ENCODE measurements at regions not wholly inside any gene's neighbourhood (a gene's known extent, or its start where the extent isn't known, plus 50 kb on each side); places are given as distances from the start of the nearest gene placed in this dataset.

GRCh38 chr14:98458702-98459101 is 813.3 kb downstream of the BCL11B start:
- no peak for DNase-seq

- no peak for DNase-seq
Observed at GRCh38 chr14:98462908-98463307, 809.1 kb downstream of the BCL11B start.

- DNase-seq, result no peak
Observed at GRCh38 chr14:98466807-98467206, 805.2 kb downstream of the BCL11B start.

- no peak for DNase-seq
Observed at GRCh38 chr14:98470663-98471062, 801.3 kb downstream of the BCL11B start.

GRCh38 chr14:98474900-98475299 is 797.1 kb downstream of the BCL11B start:
- no peak for DNase-seq

GRCh38 chr14:98477935-98478334 is 794.1 kb downstream of the BCL11B start:
- DNase-seq, result no peak

GRCh38 chr14:98489115-98489514 is 782.9 kb downstream of the BCL11B start:
- no peak for DNase-seq

- DNase-seq, result no peak
Observed at GRCh38 chr14:98494582-98494981, 777.4 kb downstream of the BCL11B start.

- no peak for DNase-seq
Observed at GRCh38 chr14:98498019-98498885, 773.7 kb downstream of the BCL11B start.

- DNase-seq, result no peak
Observed at GRCh38 chr14:98501335-98501734, 770.7 kb downstream of the BCL11B start.

GRCh38 chr14:98501836-98502235 is 770.2 kb downstream of the BCL11B start:
- no peak for DNase-seq

- no peak for DNase-seq
Observed at GRCh38 chr14:98503086-98503815, 768.7 kb downstream of the BCL11B start.

- no peak for DNase-seq
Observed at GRCh38 chr14:98507264-98507663, 764.7 kb downstream of the BCL11B start.

- DNase-seq, result no peak
Observed at GRCh38 chr14:98510392-98510791, 761.6 kb downstream of the BCL11B start.

GRCh38 chr14:98512501-98513251 is 759.3 kb downstream of the BCL11B start:
- no peak for DNase-seq

GRCh38 chr14:98513558-98513957 is 758.4 kb downstream of the BCL11B start:
- DNase-seq, result no peak

GRCh38 chr14:98514016-98514415 is 758.0 kb downstream of the BCL11B start:
- no peak for DNase-seq

GRCh38 chr14:98536256-98536655 is 735.7 kb downstream of the BCL11B start:
- no peak for DNase-seq

- no peak for DNase-seq
Observed at GRCh38 chr14:98542316-98542715, 729.7 kb downstream of the BCL11B start.

- no peak for DNase-seq
Observed at GRCh38 chr14:98543074-98543473, 728.9 kb downstream of the BCL11B start.

- no peak for DNase-seq
Observed at GRCh38 chr14:98544174-98544573, 727.8 kb downstream of the BCL11B start.

- no peak for DNase-seq
Observed at GRCh38 chr14:98545181-98545580, 726.8 kb downstream of the BCL11B start.

- no peak for DNase-seq
Observed at GRCh38 chr14:98548071-98548686, 723.8 kb downstream of the BCL11B start.
